Breast epithelium (tissue), 3 donors: ENCODE measurements at regions not wholly inside any gene's neighbourhood (a gene's known extent, or its start where the extent isn't known, plus 50 kb on each side); places are given as distances from the start of the nearest gene placed in this dataset.

Experiments
- POLR2A ChIP-seq: fragments of 450-650 bp; IDR thresholded peaks from one replicate; pipeline ENCODE4 v1.6.1; 2016; ENCODE audit warnings: antibody characterized with exemption, mild to moderate bottlenecking, moderate library complexity
- POLR2AphosphoS5 ChIP-seq, 3 donors: sonication (generic); formaldehyde crosslinking; IDR thresholded peaks; one replicate each; pipeline ENCODE4 v1.6.1; 2017; ENCODE audit warnings: antibody characterized with exemption in 3 of 3
- TF ChIP-seq, protein P1 (sequence below), 3 donors: fragments of 450-650 bp; IDR thresholded peaks; one replicate each; pipeline ENCODE4 v1.5.1; 2016 to 2017; ENCODE audit warnings: antibody characterized with exemption in 3 of 3, mild to moderate bottlenecking in 3 of 3, moderate library complexity in 3 of 3

GRCh38 chr20:24821391-24821790, 127.7 kb upstream of the CST7 start:
- TF ChIP-seq, protein P1, sequence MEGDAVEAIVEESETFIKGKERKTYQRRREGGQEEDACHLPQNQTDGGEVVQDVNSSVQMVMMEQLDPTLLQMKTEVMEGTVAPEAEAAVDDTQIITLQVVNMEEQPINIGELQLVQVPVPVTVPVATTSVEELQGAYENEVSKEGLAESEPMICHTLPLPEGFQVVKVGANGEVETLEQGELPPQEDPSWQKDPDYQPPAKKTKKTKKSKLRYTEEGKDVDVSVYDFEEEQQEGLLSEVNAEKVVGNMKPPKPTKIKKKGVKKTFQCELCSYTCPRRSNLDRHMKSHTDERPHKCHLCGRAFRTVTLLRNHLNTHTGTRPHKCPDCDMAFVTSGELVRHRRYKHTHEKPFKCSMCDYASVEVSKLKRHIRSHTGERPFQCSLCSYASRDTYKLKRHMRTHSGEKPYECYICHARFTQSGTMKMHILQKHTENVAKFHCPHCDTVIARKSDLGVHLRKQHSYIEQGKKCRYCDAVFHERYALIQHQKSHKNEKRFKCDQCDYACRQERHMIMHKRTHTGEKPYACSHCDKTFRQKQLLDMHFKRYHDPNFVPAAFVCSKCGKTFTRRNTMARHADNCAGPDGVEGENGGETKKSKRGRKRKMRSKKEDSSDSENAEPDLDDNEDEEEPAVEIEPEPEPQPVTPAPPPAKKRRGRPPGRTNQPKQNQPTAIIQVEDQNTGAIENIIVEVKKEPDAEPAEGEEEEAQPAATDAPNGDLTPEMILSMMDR (IDR thresholded peaks at IDR 0.05), result no peak
- TF ChIP-seq POLR2A (no peak), POLR2AphosphoS5 (IDR thresholded peaks at IDR 0.05) (no peak)
